ENCODE measurements at regions not wholly inside any gene's neighbourhood (a gene's known extent, or its start where the extent isn't known, plus 50 kb on each side); places are given as distances from the start of the nearest gene placed in this dataset.

GRCh38 chr12:73906757-73907156 lies 630.9 kb upstream of the ATXN7L3B start:
- no peak overlapping the region for H4K8ac ChIP-seq (ENCODE audit: extremely low read depth, insufficient read depth, low read length)
- ChIA-PET CTCF (ENCODE audit: partially characterized antibody) (interaction anchor here (0.7 to 1.0 kb wide), 2 partner anchors 96 to 411 kb away, joined by 3 read pairs; no protein-coding TSS in a partner anchor), POLR2A (ENCODE audit: partially characterized antibody) (no interaction called here)
- no peak overlapping the region for H3K56ac ChIP-seq (replicated peaks; ENCODE audit: insufficient read length, low read depth, low read length)
- H3K27ac ChIP-seq (ENCODE audit: low read depth, low read length): no peak overlapping the region
- H2BK20ac ChIP-seq (ENCODE audit: low read length): no peak overlapping the region
- peaks cover 0 to 1% (median 0%) of the 10 kb centered on the region in 4 experiments; a peak in 1 of 7 replicates for H3K27me3 ChIP-seq (replicated peaks in 1 of 4; ENCODE audit: control insufficient read depth in 3 of 4, extremely low read depth in 1 of 4, insufficient read depth in 3 of 4, low read length in 3 of 4)
- H3K79me1 ChIP-seq (ENCODE audit: low read depth, low read length): no peaks in the 10 kb centered on the region
- no peak overlapping the region for H3K4ac ChIP-seq (replicated peaks; ENCODE audit: insufficient read length, low read depth, low read length)
- TF ChIP-seq RAD21 (IDR thresholded peaks at IDR 0.05 in 1 of 2, conservative IDR thresholded peaks at IDR 0.05 in 1 of 2; ENCODE audit: low read depth in 2 of 2, low read length in 2 of 2): peak in 1 of 2 experiments; percentile 24; a peak in 2 of 4 replicates
- no peak for TF ChIP-seq FOSL1 (IDR thresholded peaks at IDR 0.05; ENCODE audit: insufficient read depth, low read depth, low read length)
- TF ChIP-seq, protein P1, sequence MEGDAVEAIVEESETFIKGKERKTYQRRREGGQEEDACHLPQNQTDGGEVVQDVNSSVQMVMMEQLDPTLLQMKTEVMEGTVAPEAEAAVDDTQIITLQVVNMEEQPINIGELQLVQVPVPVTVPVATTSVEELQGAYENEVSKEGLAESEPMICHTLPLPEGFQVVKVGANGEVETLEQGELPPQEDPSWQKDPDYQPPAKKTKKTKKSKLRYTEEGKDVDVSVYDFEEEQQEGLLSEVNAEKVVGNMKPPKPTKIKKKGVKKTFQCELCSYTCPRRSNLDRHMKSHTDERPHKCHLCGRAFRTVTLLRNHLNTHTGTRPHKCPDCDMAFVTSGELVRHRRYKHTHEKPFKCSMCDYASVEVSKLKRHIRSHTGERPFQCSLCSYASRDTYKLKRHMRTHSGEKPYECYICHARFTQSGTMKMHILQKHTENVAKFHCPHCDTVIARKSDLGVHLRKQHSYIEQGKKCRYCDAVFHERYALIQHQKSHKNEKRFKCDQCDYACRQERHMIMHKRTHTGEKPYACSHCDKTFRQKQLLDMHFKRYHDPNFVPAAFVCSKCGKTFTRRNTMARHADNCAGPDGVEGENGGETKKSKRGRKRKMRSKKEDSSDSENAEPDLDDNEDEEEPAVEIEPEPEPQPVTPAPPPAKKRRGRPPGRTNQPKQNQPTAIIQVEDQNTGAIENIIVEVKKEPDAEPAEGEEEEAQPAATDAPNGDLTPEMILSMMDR (IDR thresholded peaks at IDR 0.05; ENCODE audit: control extremely low read depth in 1 of 3, insufficient read depth in 1 of 3, low read depth in 1 of 3, low read length in 3 of 3): peak in 1 of 3 experiments; percentile 6; a peak in 1 of 4 replicates
- H3K36me3 ChIP-seq (ENCODE audit: control insufficient read depth in 2 of 4, insufficient read depth in 4 of 4, low read length in 3 of 4): no peaks in the 10 kb centered on the region
- 91% methylated on average over 4 of the region's 4 CpGs; no CpG with 5 or more reads in 1 of the 2 experiments for WGBS, 2 experiments (ENCODE audit: extremely low coverage in 1 of 2, insufficient coverage in 1 of 2, insufficient read length in 1 of 2, insufficient replicate concordance in 2 of 2, low coverage in 1 of 2, low lambda C conversion rate in 2 of 2, missing lambda C conversion rate in 1 of 2)
- no peak overlapping the region for H2AK5ac ChIP-seq (ENCODE audit: low read depth, low read length)
- H3K23ac ChIP-seq (ENCODE audit: insufficient read length): no peak overlapping the region
- H3K9ac ChIP-seq (replicated peaks in 1 of 4; ENCODE audit: extremely low read depth in 1 of 4, low read depth in 3 of 4, low read length in 3 of 4): no peak overlapping the region
- no peak overlapping the region for H2BK12ac ChIP-seq (ENCODE audit: low read depth, low read length)
- no peak overlapping the region for H2BK15ac ChIP-seq (ENCODE audit: low read length)
- H3K23me2 ChIP-seq (ENCODE audit: low read depth, low read length): no peaks in the 10 kb centered on the region
- H2BK120ac ChIP-seq (replicated peaks; ENCODE audit: low read depth, low read length): no peak overlapping the region
- H3K79me2 ChIP-seq (ENCODE audit: control insufficient read depth in 1 of 2, insufficient read depth in 2 of 2, low read length in 2 of 2): no peaks in the 10 kb centered on the region
- H3K18ac ChIP-seq (ENCODE audit: extremely low read depth, low read length): no peak overlapping the region
- H4K5ac ChIP-seq (ENCODE audit: insufficient read length, low read depth, low read length): no peak overlapping the region
- no peaks in the 10 kb centered on the region for H3K4me1 ChIP-seq (replicated peaks in 1 of 4; ENCODE audit: control insufficient read depth in 3 of 4, insufficient read depth in 4 of 4, low read length in 3 of 4)
- no peak overlapping the region for H3K4me3 ChIP-seq (ENCODE audit: extremely low read depth in 1 of 4, insufficient read depth in 2 of 4, low read depth in 3 of 4, low read length in 4 of 4)
- no peak for DNase-seq (ENCODE audit: low read depth in 1 of 2, low spot score in 2 of 2)
- H3K4me2 ChIP-seq (ENCODE audit: insufficient read depth in 1 of 2, low read depth in 2 of 2, low read length in 2 of 2): no peak overlapping the region
- H2BK5ac ChIP-seq (ENCODE audit: low read depth, low read length): no peak overlapping the region
- no peak for FAIRE-seq
- no peaks in the 10 kb centered on the region for H3K9me3 ChIP-seq (ENCODE audit: insufficient read depth in 2 of 2, low read depth in 1 of 2, low read length in 1 of 2)
- no peaks in the 10 kb centered on the region for H4K20me1 ChIP-seq (replicated peaks in 1 of 2; ENCODE audit: control insufficient read depth in 1 of 2, insufficient read depth in 2 of 2, low read length in 2 of 2)
- no peak overlapping the region for H3K14ac ChIP-seq (ENCODE audit: insufficient read length)
- H2AFZ ChIP-seq (ENCODE audit: low read length): no peak overlapping the region
- no peak overlapping the region for H4K91ac ChIP-seq (replicated peaks; ENCODE audit: insufficient read length, low read length)

Measured in H1 (cell line).